Ishikawa (cell line): ENCODE measurements at regions not wholly inside any gene's neighbourhood (a gene's known extent, or its start where the extent isn't known, plus 50 kb on each side); places are given as distances from the start of the nearest gene placed in this dataset.

Source experiments
- FOXM1 ChIP-seq: IDR thresholded peaks from 2 replicates; pipeline ENCODE4 v1.6.1; 2012; ENCODE audit warnings: low read depth, borderline replicate concordance
- RAD21 ChIP-seq: IDR thresholded peaks from 2 replicates; pipeline ENCODE4 v1.6.1; 2012; ENCODE audit warnings: low read depth
- TAF1 ChIP-seq: IDR thresholded peaks from 2 replicates; pipeline ENCODE4 v1.6.1; 2012; ENCODE audit warnings: low read depth, mild to moderate bottlenecking

GRCh38 chr12:72082986-72083820, 144.6 kb downstream of the TPH2 start:
- TF ChIP-seq TAF1 (no peak), RAD21 (no peak), FOXM1 (no peak)
